Fibroblast of skin of left biceps (primary cell): ENCODE measurements at regions not wholly inside any gene's neighbourhood (a gene's known extent, or its start where the extent isn't known, plus 50 kb on each side); places are given as distances from the start of the nearest gene placed in this dataset.

Source experiments
- DNase-seq, 2 experiments: peaks; one replicate each; pipeline ENCODE4 v3.0.0-alpha.2; 2013; ENCODE audit warnings: low read depth in 2 of 2

- no peak for DNase-seq
These were observed 51.6 kb upstream of the PRDM8 start for GRCh38 chr4:80145739-80146138.

GRCh38 chr4:80144676-80145470 is 52.4 kb upstream of the PRDM8 start:
- no peak for DNase-seq

GRCh38 chr4:80143307-80143679 is 54.0 kb upstream of the PRDM8 start:
- no peak for DNase-seq

- no peak for DNase-seq
These were observed 54.7 kb upstream of the PRDM8 start for GRCh38 chr4:80142394-80143306.

- no peak for DNase-seq
These were observed 55.8 kb upstream of the PRDM8 start for GRCh38 chr4:80141543-80141942.

- no peak for DNase-seq
These were observed 57.1 kb upstream of the PRDM8 start for GRCh38 chr4:80140194-80140593.

GRCh38 chr4:80139671-80140070 is 57.6 kb upstream of the PRDM8 start:
- DNase-seq, result no peak

GRCh38 chr4:80138551-80139538 is 58.5 kb upstream of the PRDM8 start:
- DNase-seq, result peak; percentile 29 to 33

- no peak for DNase-seq
These were observed 59.7 kb upstream of the PRDM8 start for GRCh38 chr4:80137631-80138030.

GRCh38 chr4:80136270-80136669 is 61.0 kb upstream of the PRDM8 start:
- no peak for DNase-seq

GRCh38 chr4:80135702-80136058 is 61.6 kb upstream of the PRDM8 start:
- no peak for DNase-seq

- DNase-seq, result no peak
These were observed 62.1 kb upstream of the ANTXR2 start for GRCh38 chr4:80134936-80135701.

- DNase-seq, result no peak
These were observed 60.3 kb upstream of the ANTXR2 start for GRCh38 chr4:80133240-80133783.

- DNase-seq, result no peak
These were observed 56.8 kb upstream of the ANTXR2 start for GRCh38 chr4:80129785-80130184.

GRCh38 chr4:80128941-80129340 is 55.9 kb upstream of the ANTXR2 start:
- no peak for DNase-seq

GRCh38 chr4:80127870-80128419 is 54.9 kb upstream of the ANTXR2 start:
- no peak for DNase-seq

- DNase-seq, result no peak
These were observed 53.4 kb upstream of the ANTXR2 start for GRCh38 chr4:80126435-80126834.

- no peak for DNase-seq
These were observed 52.5 kb upstream of the ANTXR2 start for GRCh38 chr4:80125252-80126177.
